ENCODE measurements at regions not wholly inside any gene's neighbourhood (a gene's known extent, or its start where the extent isn't known, plus 50 kb on each side); places are given as distances from the start of the nearest gene placed in this dataset.
"Not testable (repeated sequence)": the region's sequence is repeated elsewhere in the genome, so short reads cannot be mapped to it uniquely, and the experiment has no call there.

- DNase-seq = no peak
Observed at GRCh38 chrX:148080593-148080992, 99.5 kb downstream of the FMR1NB start.

- no peak for DNase-seq
Observed at GRCh38 chrX:148084611-148085010, 103.5 kb downstream of the FMR1NB start.

- DNase-seq = no peak
Observed at GRCh38 chrX:148120151-148120550, 139.0 kb downstream of the FMR1NB start.

- no peak for DNase-seq
Observed at GRCh38 chrX:148120999-148121623, 140.0 kb downstream of the FMR1NB start.

GRCh38 chrX:148128872-148129505, 147.9 kb downstream of the FMR1NB start:
- DNase-seq = not testable (repeated sequence)

DNA sequence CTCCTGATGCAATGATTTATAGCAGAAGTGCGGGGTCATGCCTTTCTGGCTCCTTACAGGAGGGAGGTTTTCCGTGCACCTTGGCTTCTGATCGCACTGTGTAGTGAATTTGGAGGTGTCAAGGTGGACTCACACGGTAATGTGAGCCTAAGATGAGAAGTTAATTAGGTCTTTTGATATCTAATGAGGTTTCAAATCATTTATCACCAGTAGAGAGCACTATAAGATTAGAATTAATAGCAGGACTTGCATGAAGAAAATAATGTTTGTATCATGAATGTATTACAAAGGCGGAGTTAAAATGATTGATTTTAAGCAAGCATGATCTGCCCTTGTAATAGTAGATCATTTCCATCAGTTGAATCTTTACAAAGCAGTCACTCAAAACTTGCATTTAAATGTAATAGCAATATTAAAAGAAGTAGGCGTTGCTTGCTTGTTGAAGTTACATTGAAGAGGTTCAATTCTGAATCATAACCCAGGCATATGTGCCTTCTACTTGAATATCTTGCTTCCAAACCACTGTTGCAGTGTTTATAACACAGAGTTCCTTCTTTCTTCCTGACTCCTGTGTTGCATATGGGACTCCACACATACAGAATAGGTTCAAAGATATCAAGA, 152.1 kb downstream of the FMR1NB start:
- DNase-seq = no peak

DNA sequence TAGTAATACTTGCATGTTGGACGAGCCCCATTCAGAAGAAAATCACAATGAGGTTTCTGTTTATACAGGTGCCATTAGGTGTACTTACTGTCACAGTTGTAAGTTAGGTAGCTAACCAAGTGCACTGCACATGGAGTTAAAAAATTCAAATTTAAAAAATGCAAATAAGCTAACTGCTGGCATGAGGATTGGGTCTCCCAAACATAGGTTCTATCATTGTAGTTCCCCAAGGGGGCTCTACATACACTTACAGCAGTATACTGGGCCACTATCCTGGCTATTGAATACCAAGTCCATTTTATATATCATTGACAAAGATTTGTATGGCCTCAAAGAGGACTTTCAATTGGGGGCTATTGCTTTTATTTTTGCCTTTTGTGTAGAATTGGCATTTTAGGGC, 153.4 kb downstream of the FMR1NB start:
- DNase-seq = no peak

DNA sequence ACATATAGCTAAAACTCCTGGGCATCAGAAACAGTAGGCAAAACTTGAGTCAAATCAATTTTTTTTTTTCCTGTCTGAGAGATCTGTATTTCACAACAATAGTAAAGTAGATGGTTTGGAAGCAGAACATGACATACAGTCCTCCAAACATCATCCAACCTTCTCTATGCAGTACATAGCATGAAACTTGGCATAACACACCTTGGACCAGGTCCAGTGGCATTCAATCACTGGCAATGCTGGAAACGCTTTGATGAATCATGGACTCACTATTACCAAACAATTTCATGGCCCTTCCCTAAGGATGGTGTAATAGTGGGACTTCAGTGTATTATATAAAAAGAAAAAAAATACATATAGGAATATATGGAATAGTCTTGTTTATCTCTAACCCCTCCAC, 154.6 kb downstream of the FMR1NB start:
- no peak for DNase-seq

DNA sequence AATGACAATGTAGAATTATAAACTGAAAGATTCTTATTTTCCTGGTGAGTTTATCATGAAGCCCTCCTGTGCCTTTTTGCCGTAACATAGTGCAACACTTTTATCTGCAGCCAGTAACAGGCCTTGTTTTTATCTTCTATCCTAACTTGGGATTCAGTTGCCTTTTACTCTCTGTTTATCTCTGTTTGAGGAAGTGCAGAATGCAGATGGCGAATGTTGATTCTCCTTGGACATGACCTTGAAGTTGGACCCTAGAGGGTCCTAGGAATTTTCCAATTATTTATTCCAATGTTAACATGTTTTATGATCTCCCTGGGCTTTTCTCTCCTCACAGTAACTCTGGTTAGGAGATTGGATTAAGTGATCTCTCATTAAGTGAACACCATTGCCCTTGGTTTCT, 165.0 kb downstream of the FMR1NB start:
- no peak for DNase-seq

- no peak for DNase-seq
Observed at GRCh38 chrX:148156986-148157385, 175.8 kb downstream of the FMR1NB start.

DNA sequence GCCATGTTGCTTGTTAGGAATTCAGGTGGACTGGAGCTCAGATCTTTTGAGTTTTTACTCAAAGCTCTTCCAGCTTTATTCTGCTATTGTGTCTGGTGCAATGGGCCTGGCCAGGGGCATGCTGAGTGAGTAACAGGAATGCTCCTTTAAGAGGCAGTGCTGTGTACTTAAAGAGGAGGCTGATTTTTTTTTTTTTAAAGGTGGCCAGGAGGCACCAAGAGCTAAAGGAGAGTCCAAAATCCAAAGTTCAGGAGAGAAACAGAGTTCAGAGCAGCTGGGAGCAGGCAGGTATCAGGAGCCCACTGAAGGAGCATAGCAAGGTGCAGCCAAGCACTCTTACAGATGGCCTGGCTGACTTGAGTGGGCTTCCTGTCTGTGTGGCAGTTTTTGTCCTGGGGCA, 178.7 kb downstream of the FMR1NB start:
- DNase-seq = no peak

DNA sequence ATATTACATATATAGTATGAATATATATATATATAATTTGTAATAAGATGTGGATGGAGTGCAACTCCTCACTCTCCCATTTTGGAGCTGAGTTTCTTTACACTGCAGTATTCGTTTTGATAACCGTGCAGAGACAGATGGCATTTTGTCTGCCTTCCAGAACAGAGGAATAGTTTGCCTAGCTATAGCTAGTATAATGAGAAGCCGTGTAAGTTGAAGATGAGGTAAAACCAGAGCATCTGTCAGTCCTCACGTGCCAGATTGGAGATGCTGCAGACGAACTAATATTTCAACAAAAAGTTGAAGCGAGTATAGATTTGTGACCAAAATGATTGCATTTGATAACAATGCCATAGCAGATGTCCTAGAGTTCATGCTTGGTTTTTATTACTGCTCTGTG, 180.6 kb downstream of the FMR1NB start:
- DNase-seq = no peak

DNA sequence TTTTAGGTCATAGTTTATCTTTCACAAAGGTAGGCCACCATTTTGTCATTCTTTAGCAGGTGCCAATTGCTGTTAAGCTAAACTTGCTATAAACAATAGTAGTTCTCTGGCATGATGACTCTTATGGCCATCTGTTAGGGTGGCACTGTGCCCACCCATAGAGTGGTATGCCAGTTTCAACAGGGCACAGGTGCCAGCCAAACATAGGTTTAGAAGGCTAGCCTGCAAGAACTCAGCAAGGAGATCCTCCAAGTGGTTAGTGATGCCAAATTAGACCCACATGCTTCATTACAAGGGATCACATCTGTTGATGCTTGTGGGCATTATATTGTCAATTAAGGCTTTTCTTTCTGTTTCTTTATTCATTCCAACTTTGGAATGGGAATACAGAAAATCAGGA, 204.5 kb downstream of the FMR1NB start:
- no peak for DNase-seq

DNA sequence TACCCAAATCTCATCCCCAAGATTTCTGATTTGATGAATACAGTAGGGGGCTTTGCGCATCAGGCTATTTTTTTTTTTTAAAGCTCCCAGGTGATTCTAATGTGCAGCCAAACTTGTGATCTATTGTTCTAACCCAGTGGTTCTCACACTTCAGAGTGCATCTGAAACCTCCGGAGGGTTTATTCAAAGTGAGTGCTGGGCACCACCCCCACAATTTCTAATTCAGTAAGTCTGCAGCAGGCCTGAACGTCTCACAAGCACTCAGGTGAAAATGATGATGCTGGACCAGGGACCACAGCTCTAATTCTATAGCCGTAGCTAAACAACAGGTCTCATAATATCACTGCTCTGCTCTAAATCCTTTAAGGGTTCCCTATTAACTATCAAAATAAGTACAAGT, 211.4 kb downstream of the FMR1NB start:
- no peak for DNase-seq

- DNase-seq = no peak
Observed at GRCh38 chrX:148193759-148194158, 212.6 kb downstream of the FMR1NB start.

DNA sequence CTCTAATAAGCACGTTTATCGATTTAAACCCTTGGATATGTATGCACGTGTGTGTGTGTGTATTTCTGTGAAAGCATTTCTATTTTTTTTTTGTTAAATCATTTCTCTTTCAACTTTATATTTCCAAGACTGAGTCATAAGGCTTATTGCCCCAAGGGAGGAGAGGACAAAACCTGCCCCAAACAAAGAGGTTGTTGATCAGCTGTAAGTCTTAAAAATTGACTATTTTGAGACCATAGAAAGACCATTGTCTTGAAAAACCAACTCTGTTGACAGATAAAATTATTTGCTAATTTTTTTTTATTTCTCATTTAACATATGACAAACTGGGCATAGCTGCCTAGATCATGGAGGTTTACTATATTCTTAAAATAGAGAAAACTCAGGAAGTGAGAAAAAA, 222.4 kb downstream of the FMR1NB start:
- DNase-seq = no peak

DNA sequence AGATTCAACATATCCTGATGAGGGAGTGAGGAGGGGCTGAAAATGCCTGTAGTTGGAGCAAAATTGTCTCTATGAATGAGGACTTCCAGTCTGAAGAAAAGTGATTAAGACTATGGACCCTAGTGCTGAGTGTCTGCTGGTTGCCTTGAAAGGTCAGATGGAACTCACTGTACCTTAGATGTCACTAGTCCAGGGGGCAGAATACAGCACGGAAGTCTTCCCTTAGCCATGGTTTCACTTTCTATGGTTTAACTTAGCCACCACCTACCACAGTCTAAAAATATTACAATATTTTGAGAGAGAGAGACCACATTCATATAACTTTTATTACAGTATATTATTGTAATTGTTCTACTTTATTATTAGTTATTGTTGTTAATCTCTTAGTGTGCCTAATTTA, 223.1 kb downstream of the FMR1NB start:
- DNase-seq = no peak

GRCh38 chrX:148214786-148215185, 233.6 kb downstream of the FMR1NB start:
- no peak for DNase-seq

DNA sequence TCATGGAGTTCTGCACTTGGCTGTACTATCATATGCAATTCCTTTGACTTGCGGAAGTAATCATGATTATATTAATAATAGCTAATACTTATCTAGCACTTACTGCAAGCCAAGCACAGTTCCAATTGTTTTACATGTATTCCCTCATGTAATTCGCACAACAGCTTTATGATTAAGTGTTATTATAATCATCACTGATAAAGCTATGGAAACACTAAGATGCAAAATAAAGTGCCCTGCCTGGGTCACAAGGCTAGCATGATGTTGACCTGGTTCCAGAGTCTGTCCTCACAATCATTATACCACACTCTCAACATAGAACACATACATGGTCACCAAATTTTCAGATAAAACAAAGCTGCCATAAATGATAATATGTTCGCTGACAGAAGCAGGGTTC, 234.6 kb downstream of the FMR1NB start:
- no peak for DNase-seq

GRCh38 chrX:148223361-148223760, 242.2 kb downstream of the FMR1NB start:
- no peak for DNase-seq

- no peak for DNase-seq
Observed at GRCh38 chrX:148228521-148228920, 247.4 kb downstream of the FMR1NB start.

- no peak for DNase-seq
Observed at GRCh38 chrX:148229801-148230303, 248.7 kb downstream of the FMR1NB start.

- no peak for DNase-seq
Observed at GRCh38 chrX:148259990-148260389, 240.4 kb upstream of the AFF2 start.

GRCh38 chrX:148265829-148266228, 234.6 kb upstream of the AFF2 start:
- DNase-seq = no peak

All from CD4-positive, alpha-beta T cell treated with Interleukin-6 for 4 hours (primary cell).